GM23338 (cell line): ENCODE measurements at regions not wholly inside any gene's neighbourhood (a gene's known extent, or its start where the extent isn't known, plus 50 kb on each side); places are given as distances from the start of the nearest gene placed in this dataset.

Experiments used
- CREB1 ChIP-seq: fragments of 250-450 bp; sonication (Bioruptor Pico); IDR thresholded peaks from 2 replicates; pipeline ENCODE4 v1.5.0; 2020; ENCODE audit warnings: low read depth, mild to moderate bottlenecking, moderate library complexity
- EZH2 ChIP-seq: fragments of 200-600 bp; sonication (generic); IDR thresholded peaks from one replicate; pipeline ENCODE4 v1.8.0; 2017; ENCODE audit warnings: antibody characterized with exemption, mild to moderate bottlenecking, low read depth; ENCODE audit not compliant: unreplicated experiment
- EZH2phosphoT487 ChIP-seq: fragments of 200-600 bp; sonication (generic); IDR thresholded peaks from one replicate; pipeline ENCODE4 v1.8.1; 2018; ENCODE audit warnings: antibody characterized with exemption; ENCODE audit not compliant: unreplicated experiment
- NANOG ChIP-seq: IDR thresholded peaks from 2 replicates; pipeline ENCODE4 v1.6.1; 2016; ENCODE audit warnings: antibody characterized with exemption, borderline replicate concordance
- POLR2AphosphoS5 ChIP-seq: IDR thresholded peaks from 2 replicates; pipeline ENCODE4 v1.6.1; 2016; ENCODE audit warnings: antibody characterized with exemption, low read depth
- TF ChIP-seq, protein P1 (sequence below), 2 experiments: fragments of 200-600 bp in 1 of 2; sonication (generic) in 1 of 2; conservative IDR thresholded peaks; 2 replicates each; pipeline versions ENCODE4 v1.5.1 to v1.6.1; 2016 to 2017; ENCODE audit warnings: antibody characterized with exemption in 2 of 2, low read depth in 2 of 2, mild to moderate bottlenecking in 2 of 2, moderate library complexity in 1 of 2
- TF ChIP-seq, protein P2 (sequence below): fragments of 250-450 bp; sonication (Bioruptor Pico); IDR thresholded peaks from 2 replicates; pipeline ENCODE4 v1.5.0; 2020; ENCODE audit warnings: mild to moderate bottlenecking, moderate library complexity
- TF ChIP-seq, protein P3 (sequence below): IDR thresholded peaks from one replicate; pipeline ENCODE4 v1.6.1; 2018; ENCODE audit warnings: antibody characterized with exemption; ENCODE audit not compliant: unreplicated experiment

DNA sequence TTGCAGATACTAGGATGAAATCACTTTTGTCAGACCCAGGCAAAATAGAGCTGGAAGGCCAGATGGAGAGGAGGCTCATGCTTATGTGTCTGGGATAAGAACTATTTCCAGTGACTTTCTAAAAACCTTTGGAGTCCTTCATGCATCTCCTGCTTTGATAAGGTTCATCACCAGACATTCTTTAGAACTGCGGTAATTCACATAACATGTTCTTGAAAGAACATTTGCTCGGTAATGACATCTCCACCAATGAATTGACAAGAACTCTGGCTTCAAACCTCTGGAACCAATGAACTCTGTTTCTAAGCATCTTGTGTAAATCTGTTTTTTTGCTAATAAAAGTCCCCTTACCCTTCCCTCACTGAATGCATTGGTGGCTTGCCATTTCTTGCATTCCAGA is 112.0 kb upstream of the KL start:
- TF ChIP-seq CREB1 (no peak), EZH2 (no peak), NANOG (no peak), EZH2phosphoT487 (no peak), POLR2AphosphoS5 (no peak)
- TF ChIP-seq, protein P1, sequence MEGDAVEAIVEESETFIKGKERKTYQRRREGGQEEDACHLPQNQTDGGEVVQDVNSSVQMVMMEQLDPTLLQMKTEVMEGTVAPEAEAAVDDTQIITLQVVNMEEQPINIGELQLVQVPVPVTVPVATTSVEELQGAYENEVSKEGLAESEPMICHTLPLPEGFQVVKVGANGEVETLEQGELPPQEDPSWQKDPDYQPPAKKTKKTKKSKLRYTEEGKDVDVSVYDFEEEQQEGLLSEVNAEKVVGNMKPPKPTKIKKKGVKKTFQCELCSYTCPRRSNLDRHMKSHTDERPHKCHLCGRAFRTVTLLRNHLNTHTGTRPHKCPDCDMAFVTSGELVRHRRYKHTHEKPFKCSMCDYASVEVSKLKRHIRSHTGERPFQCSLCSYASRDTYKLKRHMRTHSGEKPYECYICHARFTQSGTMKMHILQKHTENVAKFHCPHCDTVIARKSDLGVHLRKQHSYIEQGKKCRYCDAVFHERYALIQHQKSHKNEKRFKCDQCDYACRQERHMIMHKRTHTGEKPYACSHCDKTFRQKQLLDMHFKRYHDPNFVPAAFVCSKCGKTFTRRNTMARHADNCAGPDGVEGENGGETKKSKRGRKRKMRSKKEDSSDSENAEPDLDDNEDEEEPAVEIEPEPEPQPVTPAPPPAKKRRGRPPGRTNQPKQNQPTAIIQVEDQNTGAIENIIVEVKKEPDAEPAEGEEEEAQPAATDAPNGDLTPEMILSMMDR (conservative IDR thresholded peaks at IDR 0.05; ENCODE audit: low read depth in 2 of 2), result no peak
- TF ChIP-seq, protein P2, sequence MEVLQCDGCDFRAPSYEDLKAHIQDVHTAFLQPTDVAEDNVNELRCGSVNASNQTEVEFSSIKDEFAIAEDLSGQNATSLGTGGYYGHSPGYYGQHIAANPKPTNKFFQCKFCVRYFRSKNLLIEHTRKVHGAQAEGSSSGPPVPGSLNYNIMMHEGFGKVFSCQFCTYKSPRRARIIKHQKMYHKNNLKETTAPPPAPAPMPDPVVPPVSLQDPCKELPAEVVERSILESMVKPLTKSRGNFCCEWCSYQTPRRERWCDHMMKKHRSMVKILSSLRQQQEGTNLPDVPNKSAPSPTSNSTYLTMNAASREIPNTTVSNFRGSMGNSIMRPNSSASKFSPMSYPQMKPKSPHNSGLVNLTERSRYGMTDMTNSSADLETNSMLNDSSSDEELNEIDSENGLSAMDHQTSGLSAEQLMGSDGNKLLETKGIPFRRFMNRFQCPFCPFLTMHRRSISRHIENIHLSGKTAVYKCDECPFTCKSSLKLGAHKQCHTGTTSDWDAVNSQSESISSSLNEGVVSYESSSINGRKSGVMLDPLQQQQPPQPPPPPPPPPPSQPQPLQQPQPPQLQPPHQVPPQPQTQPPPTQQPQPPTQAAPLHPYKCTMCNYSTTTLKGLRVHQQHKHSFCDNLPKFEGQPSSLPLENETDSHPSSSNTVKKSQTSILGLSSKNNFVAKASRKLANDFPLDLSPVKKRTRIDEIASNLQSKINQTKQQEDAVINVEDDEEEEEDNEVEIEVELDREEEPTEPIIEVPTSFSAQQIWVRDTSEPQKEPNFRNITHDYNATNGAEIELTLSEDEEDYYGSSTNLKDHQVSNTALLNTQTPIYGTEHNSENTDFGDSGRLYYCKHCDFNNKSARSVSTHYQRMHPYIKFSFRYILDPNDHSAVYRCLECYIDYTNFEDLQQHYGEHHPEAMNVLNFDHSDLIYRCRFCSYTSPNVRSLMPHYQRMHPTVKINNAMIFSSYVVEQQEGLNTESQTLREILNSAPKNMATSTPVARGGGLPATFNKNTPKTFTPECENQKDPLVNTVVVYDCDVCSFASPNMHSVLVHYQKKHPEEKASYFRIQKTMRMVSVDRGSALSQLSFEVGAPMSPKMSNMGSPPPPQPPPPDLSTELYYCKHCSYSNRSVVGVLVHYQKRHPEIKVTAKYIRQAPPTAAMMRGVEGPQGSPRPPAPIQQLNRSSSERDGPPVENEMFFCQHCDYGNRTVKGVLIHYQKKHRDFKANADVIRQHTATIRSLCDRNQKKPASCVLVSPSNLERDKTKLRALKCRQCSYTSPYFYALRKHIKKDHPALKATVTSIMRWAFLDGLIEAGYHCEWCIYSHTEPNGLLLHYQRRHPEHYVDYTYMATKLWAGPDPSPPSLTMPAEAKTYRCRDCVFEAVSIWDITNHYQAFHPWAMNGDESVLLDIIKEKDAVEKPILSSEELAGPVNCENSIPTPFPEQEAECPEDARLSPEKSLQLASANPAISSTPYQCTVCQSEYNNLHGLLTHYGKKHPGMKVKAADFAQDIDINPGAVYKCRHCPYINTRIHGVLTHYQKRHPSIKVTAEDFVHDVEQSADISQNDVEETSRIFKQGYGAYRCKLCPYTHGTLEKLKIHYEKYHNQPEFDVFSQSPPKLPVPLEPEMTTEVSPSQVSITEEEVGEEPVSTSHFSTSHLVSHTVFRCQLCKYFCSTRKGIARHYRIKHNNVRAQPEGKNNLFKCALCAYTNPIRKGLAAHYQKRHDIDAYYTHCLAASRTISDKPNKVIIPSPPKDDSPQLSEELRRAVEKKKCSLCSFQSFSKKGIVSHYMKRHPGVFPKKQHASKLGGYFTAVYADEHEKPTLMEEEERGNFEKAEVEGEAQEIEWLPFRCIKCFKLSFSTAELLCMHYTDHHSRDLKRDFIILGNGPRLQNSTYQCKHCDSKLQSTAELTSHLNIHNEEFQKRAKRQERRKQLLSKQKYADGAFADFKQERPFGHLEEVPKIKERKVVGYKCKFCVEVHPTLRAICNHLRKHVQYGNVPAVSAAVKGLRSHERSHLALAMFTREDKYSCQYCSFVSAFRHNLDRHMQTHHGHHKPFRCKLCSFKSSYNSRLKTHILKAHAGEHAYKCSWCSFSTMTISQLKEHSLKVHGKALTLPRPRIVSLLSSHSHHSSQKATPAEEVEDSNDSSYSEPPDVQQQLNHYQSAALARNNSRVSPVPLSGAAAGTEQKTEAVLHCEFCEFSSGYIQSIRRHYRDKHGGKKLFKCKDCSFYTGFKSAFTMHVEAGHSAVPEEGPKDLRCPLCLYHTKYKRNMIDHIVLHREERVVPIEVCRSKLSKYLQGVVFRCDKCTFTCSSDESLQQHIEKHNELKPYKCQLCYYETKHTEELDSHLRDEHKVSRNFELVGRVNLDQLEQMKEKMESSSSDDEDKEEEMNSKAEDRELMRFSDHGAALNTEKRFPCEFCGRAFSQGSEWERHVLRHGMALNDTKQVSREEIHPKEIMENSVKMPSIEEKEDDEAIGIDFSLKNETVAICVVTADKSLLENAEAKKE (CRISPR knock-in tag), result no peak
- TF ChIP-seq, protein P3, sequence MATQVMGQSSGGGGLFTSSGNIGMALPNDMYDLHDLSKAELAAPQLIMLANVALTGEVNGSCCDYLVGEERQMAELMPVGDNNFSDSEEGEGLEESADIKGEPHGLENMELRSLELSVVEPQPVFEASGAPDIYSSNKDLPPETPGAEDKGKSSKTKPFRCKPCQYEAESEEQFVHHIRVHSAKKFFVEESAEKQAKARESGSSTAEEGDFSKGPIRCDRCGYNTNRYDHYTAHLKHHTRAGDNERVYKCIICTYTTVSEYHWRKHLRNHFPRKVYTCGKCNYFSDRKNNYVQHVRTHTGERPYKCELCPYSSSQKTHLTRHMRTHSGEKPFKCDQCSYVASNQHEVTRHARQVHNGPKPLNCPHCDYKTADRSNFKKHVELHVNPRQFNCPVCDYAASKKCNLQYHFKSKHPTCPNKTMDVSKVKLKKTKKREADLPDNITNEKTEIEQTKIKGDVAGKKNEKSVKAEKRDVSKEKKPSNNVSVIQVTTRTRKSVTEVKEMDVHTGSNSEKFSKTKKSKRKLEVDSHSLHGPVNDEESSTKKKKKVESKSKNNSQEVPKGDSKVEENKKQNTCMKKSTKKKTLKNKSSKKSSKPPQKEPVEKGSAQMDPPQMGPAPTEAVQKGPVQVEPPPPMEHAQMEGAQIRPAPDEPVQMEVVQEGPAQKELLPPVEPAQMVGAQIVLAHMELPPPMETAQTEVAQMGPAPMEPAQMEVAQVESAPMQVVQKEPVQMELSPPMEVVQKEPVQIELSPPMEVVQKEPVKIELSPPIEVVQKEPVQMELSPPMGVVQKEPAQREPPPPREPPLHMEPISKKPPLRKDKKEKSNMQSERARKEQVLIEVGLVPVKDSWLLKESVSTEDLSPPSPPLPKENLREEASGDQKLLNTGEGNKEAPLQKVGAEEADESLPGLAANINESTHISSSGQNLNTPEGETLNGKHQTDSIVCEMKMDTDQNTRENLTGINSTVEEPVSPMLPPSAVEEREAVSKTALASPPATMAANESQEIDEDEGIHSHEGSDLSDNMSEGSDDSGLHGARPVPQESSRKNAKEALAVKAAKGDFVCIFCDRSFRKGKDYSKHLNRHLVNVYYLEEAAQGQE, result no peak
